Fibroblast of skin of right quadriceps (primary cell): ENCODE measurements at regions not wholly inside any gene's neighbourhood (a gene's known extent, or its start where the extent isn't known, plus 50 kb on each side); places are given as distances from the start of the nearest gene placed in this dataset.
A peak's percentile ranks its signal among the peaks of the same experiment; 100 is the strongest.
"Not testable (repeated sequence)": the region's sequence is repeated elsewhere in the genome, so short reads cannot be mapped to it uniquely, and the experiment has no call there.

Source experiments
- DNase-seq: peaks from one replicate; pipeline ENCODE4 v3.0.0-alpha.2; 2013

DNA sequence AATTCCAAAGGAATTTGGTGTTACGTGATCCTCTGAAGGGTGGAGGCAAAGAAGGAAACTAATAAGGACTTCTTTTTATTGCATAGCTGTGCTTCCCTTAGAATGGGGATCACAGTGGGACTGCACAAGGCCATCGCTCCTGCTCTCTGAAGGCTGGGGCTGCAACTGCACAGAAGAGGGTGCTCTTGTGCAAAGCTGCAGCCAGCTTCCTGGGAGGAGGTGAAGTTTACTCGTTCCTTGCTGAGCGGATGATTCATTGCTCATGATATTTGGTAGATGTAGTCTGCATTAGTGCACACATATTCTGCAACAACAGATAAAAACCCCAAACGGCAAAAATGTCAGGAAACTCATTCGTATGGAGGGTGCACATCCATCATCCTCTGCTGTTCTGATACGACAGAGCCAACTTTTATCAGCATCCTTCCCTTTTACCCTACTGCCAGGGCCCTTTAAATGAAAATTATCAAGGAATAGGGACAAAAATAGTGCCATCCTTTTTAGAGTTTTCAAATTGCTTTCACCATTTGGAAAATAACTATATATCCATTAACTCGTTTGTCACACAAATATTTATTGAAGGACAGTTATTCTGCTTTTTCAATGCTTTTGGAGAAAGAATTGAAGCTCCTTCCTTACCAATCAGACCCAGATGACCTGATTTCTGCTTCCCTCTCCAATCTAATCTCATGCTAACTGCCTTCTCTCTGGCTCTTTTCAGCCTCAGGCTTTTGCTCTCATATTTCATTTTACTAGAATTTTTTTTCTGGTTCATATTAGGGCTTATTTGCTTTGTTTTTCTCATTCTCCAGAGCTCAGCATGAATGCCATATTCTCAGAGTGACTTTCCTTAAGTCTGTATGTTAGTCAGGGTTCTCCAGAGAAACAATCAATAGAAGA is 263.6 kb downstream of the DUSP10 start:
- peak; percentile 89 for DNase-seq

DNA sequence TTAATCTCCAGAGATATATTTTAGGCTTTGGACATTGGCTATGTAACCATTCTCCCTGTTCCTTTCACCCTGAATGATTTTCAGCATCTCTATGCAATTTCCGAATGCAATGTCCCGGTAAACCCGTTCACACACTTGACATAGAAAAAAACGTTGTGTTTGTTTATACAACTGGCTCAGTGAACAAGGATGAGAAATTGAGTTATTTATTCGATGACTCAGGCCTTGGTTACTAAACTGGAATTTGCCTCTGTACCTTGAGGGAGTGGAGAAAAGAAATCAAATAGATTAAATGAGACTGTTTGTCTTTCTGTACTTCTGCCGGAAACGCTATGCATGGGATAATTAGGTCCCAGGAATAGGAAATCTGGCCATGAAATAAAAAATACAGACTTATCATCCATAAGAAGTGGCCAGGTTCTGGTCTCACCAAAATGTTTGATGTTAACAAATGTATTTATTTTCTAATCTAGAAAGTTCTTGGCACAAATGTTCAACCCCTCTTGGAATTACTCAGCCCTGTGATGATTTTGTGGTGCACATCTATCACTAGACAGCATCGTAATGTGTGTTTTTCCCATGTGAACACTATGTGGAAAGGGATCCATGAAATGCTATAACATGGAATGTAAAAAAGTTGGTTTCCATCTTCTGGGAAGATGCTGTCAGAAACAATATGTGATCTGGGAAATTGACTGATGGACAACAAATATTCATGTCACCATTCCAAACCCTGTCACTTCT is 253.9 kb downstream of the DUSP10 start:
- peak; percentile 70 for DNase-seq

DNA sequence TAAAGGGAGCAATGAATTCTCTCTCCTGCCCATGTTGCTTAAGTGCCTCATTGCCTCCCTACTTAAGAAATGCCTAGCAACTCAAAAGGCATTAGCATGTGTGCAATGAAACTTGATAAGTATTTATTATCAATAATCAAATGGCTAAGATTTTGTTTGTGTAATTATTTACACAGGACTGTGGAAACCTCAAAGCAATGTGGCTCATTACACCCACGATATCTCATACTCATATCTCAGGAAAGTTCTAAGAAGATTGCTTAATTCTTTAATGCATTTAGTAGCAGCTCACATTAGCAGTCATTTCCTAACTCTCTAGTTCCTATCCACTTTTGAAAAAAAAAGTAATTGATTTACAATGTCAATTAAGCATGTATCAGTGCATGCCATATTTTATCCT is 253.3 kb downstream of the DUSP10 start:
- DNase-seq: no peak

DNA sequence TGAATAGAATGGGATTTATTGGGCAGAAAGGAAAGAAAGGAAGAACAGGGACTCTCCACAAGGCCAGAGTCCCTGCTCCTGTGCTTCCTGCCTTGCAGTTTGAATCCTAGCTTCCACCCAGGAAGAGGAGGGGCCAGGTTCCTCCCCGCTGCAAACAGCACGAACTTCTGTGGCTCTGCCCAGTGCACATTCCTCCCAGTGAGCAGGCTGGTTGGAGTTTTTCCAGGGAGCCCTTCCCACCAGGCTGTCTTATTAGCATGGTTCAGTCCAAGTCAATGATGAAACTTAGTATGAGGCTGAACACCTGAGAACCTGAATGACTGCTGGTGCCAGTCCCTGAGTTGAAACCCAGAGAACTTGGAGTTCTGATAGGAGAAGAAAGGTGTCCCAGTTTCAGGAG is 247.2 kb downstream of the DUSP10 start:
- peak; percentile 34 for DNase-seq

DNA sequence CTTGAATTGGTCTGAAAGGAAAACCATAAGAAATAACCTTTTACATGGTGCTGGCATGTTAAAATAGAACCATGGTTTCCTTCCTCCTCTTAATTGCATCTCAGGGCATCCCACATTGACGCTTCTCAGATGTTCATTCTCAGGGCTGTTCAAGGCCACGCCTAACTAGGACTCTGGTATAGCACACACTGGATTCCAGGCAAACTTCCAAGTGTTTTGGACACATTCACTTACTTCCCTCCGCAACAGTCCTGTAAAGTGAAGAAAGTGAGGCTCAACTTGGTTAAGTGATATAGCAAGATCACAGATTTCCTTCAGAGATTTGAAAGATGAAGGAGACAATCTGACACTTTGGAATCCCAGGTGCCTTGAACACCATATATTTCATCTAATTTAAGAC is 244.8 kb downstream of the DUSP10 start:
- no peak for DNase-seq

DNA sequence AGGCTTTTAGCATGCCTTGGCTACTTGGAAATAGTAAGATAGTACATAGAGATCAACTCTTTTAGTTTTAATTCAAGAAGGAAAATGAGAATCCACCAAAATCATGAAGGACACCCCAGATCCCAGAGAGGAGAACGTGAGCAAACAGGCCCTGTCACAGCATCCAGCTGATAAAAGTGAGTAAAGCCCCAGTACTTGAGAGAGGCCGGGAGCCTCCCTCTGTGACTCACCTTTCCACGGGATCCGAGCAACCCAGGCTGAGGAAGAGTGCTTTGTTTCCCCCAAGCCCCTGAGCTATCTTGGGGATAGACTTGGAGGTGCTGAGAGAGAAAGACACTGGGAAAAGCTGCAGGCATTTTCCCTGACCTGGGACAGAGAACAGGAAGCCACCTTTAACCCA is 238.6 kb downstream of the DUSP10 start:
- DNase-seq: no peak

DNA sequence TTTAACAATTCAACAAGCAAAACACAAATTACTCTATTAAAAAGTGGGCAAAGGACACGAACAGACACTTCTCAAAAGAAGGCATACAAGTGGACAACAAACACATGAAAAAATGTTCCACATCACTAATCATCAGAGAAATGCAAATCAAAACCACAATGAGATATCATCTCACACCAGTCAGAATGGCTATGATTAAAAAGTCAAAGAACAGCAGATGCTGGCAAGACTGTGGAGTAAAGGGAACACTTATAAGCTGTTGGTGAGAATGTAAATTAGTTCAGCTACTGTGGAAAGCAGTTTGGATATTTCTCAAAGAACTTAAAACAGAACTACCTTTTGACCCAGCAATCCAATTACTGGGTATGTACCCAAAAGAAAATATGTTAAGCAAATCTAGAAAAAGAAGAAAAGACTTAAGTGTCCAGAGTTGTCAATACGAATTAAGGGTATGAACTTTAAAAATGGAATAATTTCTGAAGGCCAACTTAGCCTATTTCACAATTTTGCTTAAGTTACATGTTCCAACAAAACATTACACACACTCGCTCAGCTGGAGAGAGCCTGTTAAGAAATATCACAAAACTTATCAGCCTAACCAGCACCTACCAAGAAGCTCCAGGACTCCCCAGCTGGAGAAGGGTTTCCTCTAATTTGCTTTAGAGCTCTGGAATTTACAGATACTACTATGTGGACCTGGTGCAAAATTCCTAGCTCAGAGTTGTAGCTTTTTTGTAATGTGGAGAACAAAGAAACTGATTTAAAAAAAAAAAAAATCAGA is 232.1 kb downstream of the DUSP10 start:
- DNase-seq: no peak

DNA sequence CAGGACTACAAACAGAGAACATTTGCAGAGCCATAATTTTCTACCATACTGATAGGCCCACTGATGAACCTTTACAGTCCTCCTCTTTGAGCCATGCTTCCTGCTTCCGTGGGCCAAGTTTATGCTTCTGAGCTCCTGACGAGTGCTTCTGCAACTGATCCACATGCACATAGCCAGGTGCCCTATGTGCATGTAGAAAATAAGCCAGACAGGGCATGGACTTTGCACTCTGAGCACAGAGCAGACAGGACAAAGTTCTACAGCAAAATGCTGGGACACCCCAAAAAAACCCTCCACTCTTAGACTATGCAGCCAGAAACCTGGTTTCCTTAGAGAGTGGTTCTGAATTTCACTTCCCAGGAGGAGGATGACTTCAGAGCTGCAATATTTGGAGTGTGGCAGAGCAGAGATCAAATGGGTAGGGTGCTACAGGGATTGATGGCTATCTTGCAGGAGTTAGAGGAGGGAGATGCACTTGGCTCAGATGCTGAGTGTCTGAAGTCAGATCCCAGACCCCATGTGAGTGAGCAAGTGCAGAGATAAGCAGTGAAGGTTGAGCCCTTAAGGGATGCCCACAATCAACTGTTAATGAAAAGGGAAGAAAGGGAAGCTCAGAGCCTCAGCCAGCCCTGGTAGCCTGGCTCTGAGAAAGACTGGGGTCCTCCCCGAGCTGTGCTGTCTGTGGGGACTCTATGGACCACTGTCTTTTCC is 230.9 kb downstream of the DUSP10 start:
- no peak for DNase-seq

DNA sequence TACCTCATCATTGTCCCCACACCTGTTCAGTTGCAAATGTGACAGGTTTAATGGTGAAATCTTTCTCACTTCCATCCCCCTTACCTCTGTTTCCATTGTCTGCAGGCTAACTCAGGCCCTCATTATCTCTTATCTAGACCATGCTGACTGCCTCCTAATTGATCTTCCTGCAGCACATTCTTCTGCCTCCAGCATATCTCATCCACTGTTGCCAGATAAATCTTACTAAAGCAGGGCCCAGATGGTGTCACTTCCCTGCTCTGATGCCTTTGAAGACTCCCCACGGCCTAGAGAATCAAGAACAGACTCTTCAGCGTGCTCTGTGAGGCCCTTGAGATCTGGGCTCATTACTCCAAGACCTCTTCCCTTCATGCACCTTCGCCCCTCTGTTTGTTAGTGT is 230.1 kb downstream of the DUSP10 start:
- no peak for DNase-seq

DNA sequence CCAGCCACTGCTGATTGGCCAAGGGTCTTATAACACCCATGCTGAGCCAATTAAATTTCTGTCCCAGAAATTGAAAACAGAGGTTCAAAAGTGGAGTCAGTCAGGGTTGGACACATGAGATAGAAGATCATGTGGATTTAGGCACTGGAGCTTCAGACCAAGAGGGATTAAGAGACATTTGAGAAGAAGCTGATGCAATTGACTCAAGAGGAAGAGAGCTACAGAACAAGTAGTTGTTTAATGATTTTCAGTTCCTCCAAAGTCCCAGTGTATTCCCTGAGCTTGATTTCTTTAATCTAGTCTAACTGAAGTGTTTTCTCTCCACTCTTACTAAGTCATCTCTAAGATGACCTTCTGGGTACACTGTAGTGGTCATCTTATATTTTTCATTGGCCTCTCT is 227.1 kb downstream of the DUSP10 start:
- no peak for DNase-seq

DNA sequence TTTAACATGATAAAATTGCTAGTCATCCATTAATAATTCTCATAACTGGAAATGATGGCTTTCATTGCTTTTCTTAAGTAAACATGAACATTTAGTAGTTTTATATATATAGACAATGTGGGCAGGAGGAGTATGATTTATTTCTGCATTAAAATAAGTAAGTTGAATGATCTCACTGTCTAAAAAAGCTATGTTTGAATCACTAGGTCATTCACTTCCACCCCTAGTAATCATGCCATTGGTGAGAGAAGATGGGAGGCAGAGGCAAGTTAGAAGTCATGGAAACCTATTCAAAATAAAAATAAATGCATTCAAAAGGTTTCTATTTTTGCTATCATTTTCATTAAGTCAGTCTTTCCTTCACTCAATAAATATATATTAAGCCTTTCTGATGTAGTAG is 226.4 kb downstream of the DUSP10 start:
- DNase-seq: no peak

DNA sequence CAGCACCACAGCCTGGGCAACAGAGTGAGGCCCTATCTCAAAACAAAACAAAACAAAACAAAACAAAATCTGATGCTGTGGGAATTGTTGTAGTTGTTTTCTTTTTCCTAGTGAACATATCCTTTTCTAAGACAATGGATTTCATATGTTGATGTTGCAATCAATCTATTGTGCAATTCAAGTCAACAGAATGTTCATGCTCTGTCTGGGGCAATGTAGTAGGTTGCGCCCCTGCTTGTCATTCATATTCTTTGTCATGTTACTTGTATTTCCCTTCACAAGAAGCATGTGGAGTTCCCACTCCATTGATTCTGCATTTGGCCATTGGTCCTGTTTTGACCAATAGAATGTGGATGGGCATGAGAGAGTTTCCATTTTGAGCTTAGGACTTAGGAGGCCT is 223.9 kb downstream of the DUSP10 start:
- DNase-seq: peak; percentile 13

DNA sequence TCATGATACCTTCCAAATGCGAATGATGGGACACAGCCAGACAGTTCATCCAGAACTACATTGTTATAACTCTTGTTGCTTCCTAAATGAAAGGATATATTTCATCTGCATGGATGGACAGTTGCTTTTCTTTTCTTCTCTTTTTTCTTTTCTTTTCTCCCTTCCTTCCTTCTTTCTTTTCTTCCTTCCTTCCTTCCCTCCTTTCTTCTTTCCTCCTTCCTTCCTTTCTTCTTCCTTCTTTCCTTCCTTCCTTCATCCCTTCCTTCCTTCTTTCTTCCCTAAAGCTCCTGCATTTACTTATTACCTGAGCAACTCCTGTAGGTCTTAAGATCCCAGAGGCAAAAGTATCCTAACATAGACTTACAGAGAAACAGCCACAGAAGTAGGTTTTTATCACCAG is 221.6 kb downstream of the DUSP10 start:
- no peak for DNase-seq

DNA sequence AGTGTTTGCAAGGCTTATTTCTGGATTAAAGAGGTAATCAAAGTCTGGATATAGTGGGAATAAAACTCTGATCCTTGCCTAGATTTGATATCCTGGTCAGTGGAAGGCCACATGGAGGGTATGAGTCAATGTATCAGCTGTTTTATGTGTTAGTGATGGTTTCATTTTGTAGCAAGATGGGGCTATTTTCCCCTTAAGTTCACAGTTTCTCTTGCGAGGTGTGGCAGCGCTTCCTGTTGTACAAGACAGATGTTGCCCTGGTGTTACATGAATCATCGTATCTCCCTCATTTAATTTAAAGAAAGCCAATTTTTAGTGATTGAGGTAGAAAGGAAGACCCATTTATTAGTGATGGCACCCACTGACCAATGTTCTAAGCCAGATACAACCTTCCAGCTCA is 220.2 kb downstream of the DUSP10 start:
- no peak for DNase-seq

DNA sequence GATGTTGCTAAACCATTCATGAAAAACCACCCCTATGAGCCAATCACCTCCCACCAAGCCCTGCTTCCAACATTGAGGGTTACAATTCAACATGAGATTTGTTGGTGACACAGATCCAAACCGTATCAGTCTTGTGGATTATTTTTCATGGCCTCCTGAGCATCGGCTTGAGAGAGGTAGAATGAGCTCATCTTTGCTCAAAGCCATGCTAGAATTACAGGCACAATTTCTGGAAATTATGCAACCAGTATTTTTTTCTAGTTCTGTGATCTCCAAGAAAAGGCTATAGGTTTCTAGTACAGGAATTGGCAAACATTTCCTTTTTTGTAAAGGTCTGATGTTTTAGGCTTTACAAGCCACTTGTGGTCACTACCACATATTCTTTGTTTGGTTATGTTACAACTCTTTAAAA is 219.4 kb downstream of the DUSP10 start:
- peak; percentile 22 for DNase-seq

DNA sequence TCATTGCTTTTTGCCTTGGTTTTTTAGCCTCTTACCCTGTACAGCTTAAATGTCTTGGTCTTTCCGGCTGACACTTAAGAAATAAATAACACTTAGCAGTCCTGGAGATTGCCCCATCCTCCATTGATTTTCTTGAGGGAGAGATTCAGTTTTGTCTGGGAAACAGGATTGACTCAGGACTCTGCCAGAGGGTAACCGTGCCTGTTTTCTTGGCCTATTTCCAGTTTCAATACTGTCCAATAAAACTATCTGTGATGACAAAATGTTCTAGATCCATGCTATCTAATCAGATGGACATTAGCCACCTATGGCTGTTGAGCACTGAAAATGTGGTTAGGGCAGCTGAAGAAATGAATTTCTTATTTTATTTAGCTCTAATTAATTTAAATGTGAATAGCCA is 216.1 kb downstream of the DUSP10 start:
- DNase-seq: no peak

DNA sequence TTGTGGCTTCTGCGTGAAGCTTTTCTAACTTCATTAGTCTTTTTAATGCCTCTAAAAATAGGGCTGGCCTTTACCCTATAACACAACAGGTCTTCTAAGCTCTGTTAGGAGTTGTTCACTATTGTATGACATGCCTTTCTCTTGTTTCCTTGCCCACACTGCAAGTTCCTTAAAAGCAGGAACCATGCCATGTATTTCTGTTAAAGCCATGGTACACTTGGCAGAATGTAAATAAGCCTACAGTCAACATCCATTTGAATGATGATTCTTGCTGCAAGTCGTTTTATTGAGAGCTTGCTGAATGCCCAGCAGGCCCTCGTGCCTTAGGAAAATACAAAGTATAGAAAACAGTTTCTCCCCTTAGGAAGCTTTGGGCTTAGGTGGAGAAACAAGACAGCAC is 214.6 kb downstream of the DUSP10 start:
- DNase-seq: no peak

DNA sequence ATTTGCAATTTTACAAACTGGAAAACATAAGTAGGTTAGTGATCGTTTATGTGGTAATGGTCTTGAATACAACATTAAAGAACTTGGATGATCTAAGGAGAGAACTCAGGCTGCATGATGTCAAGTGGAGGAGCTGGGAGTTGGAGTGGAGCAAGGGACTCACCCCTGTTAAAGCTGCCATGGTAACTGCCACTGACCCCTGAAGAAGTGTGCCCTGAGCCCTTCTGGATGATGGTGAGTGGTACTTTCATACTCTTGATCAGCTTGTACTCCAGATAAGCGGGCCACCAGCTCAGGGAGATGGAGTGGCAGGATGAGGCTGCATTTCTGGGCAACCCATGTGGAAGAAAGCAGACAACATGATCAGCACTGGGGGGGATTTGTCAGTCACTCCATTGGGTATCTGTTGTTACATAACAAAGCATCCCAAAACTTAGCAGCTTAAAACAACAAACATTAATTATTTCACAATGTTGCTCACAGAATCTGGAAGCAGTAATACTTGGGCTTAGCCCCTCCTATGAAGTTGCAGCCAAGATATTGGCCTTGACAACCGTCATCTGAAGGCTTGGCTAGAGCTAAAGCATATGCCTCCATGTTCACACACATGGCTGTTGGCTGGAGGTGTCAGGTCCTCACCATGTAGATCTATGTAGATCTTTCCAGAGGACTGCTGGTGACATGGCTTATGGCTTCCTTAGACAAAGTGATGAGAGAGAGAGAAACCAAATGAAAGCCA is 213.8 kb downstream of the DUSP10 start:
- DNase-seq: no peak

DNA sequence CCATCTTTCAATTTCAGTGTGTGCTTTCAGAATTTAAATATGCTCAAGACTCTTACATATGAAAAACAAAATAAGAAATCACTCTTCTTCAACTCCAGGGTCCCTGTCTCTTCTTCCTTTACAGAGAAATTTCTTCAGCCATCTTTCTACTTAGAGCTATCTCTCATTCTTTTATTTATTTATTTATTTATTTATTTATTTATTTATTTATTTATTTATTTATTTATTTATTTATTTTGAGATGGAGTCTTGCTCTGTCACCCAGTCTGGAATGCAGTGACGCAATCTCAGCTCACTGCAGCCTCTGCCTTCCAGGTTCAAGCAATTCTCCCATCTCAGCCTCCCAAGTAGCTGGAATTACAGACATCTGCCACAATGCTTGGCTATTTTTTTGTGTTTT is 211.7 kb downstream of the DUSP10 start:
- DNase-seq: not testable (repeated sequence)

DNA sequence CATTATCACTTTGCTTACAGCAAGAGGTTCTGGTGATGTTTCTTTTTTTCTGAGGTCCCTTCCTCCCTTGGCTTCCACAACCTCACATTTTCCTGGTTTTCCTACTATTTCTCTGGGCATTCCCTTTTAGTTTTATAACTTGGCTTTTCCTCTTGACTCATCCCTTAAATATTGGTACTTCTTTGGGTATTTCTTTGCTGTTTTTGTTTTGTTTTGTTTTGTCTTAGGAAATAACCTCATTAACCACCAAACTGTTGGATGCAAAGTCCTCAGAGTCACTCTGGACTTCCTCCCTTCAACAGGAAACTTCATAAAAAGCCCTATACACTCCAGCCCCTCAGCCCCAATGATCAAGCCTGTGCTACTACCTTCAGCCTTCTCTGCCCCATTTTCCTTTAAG is 211.1 kb downstream of the DUSP10 start:
- DNase-seq: peak; percentile 10

DNA sequence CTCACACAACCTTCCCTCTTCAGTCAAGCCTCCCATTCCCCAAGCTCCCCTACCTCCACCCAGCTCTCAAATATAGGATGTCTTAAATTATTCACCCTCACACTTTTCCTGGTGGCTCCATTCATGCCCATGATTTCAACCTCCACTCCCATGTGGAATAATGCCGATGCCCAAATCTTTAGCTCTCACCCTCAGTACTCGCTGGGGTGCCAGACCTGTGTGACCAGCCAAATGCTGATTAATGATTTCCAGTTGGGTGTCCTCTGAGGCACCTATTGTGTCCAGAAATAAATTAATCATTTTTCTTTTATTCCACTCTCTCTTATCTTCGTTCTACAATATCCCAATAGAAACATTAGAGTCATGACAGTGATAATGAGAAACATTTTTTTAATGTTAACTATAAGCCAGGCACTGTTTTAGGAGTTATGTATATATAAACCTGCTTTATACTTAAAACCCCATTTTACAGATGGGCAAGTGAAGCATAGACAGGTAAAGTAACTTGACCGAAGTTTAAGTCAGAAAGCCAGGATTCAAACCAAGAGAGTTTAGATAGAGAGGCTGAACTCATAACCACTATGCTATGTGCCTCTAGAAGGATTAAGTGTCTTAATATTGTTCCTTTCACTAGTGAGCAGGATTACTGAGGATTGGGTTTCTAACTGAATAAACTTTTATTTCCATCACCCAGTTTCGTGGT is 209.7 kb downstream of the DUSP10 start:
- DNase-seq: no peak
